ENCODE measurements at regions not wholly inside any gene's neighbourhood (a gene's known extent, or its start where the extent isn't known, plus 50 kb on each side); places are given as distances from the start of the nearest gene placed in this dataset.

- Histone ChIP-seq H3K27ac (ENCODE audit: low read depth, low read length) (no peak overlapping the region), H3K4me1 (ENCODE audit: control insufficient read depth in 1 of 2, insufficient read depth in 2 of 2, low read length in 2 of 2) (no peaks in the 10 kb centered on the region), H2AFZ (ENCODE audit: low read depth, low read length, poor library complexity, severe bottlenecking) (no peak overlapping the region), H3K4me2 (ENCODE audit: low read length) (no peak overlapping the region), H3K4me3 (replicated peaks in 1 of 2; ENCODE audit: low read depth in 1 of 2, low read length in 2 of 2) (no peak overlapping the region), H3K9ac (ENCODE audit: low read length) (no peak overlapping the region), H3K36me3 (ENCODE audit: control insufficient read depth in 1 of 2, insufficient read depth in 2 of 2, low read length in 2 of 2) (no peaks in the 10 kb centered on the region), H4K20me1 (ENCODE audit: insufficient read depth) (no peaks in the 10 kb centered on the region), H3K27me3 (ENCODE audit: insufficient read depth, low read length) (no peaks in the 10 kb centered on the region), H3K9me3 (ENCODE audit: control insufficient read depth in 1 of 2, insufficient read depth in 1 of 2, low read depth in 1 of 2, low read length in 2 of 2) (no peaks in the 10 kb centered on the region), H3K9me2 (ENCODE audit: insufficient read depth) (no peaks in the 10 kb centered on the region), H3K79me2 (ENCODE audit: insufficient read depth, low read length) (no peaks in the 10 kb centered on the region)
- RAD21 ChIA-PET (ENCODE audit: low non-redundant PET in 1 of 2, low total read pairs in 2 of 2, uncharacterized antibody in 2 of 2, unreplicated experiment in 2 of 2), result no interaction called here
- TF ChIP-seq MAX (IDR thresholded peaks at IDR 0.05) (no peak), SIN3A (IDR thresholded peaks at IDR 0.05; ENCODE audit: low read depth) (no peak), JUND (IDR thresholded peaks at IDR 0.05) (no peak), CBX3 (IDR thresholded peaks at IDR 0.05; ENCODE audit: low read depth) (no peak), TCF7L2 (IDR thresholded peaks at IDR 0.05; ENCODE audit: borderline replicate concordance, extremely low read depth, insufficient read depth, insufficient read length) (no peak), CTCF (IDR thresholded peaks at IDR 0.05 in 2 of 3, conservative IDR thresholded peaks at IDR 0.05 in 1 of 3; ENCODE audit: borderline replicate concordance in 1 of 3, insufficient read depth in 1 of 3, low read depth in 2 of 3, low read length in 2 of 3) (no peak), ELF1 (IDR thresholded peaks at IDR 0.05; ENCODE audit: borderline replicate concordance, low read depth) (no peak)
- no TSS peak for BruUV-seq (replicated peaks)
- intact Hi-C loops (cut with micrococcal nuclease), result no loop called here
- ATAC-seq (no peak), DNase-seq (ENCODE audit: low read depth, low spot score) (no peak)
- POLR2A ChIA-PET, result no interaction called here
- CTCF ChIA-PET, result no interaction called here
Measured at GRCh38 chr2:194105358-194105757, 1551.7 kb upstream of the SLC39A10 start.

- H3K27me3 ChIP-seq (ENCODE audit: insufficient read depth, low read length), result no peaks in the 10 kb centered on the region
- no peaks in the 10 kb centered on the region for H4K20me1 ChIP-seq (ENCODE audit: insufficient read depth)
- no peak overlapping the region for H3K4me3 ChIP-seq (replicated peaks in 1 of 2; ENCODE audit: low read depth in 1 of 2, low read length in 2 of 2)
- no peak overlapping the region for H3K9ac ChIP-seq (ENCODE audit: low read length)
- DNase-seq (ENCODE audit: low read depth, low spot score) (no peak), ATAC-seq (no peak)
- no peaks in the 10 kb centered on the region for H3K9me2 ChIP-seq (ENCODE audit: insufficient read depth)
- RAD21 ChIA-PET (ENCODE audit: low non-redundant PET in 1 of 2, low total read pairs in 2 of 2, uncharacterized antibody in 2 of 2, unreplicated experiment in 2 of 2), result no interaction called here
- intact Hi-C loops (cut with micrococcal nuclease), result no loop called here
- no peak overlapping the region for H3K4me2 ChIP-seq (ENCODE audit: low read length)
- no peaks in the 10 kb centered on the region for H3K36me3 ChIP-seq (ENCODE audit: control insufficient read depth in 1 of 2, insufficient read depth in 2 of 2, low read length in 2 of 2)
- H3K4me1 ChIP-seq (ENCODE audit: control insufficient read depth in 1 of 2, insufficient read depth in 2 of 2, low read length in 2 of 2), result no peaks in the 10 kb centered on the region
- POLR2A ChIA-PET, result no interaction called here
- H3K27ac ChIP-seq (ENCODE audit: low read depth, low read length), result no peak overlapping the region
- no peak overlapping the region for H2AFZ ChIP-seq (ENCODE audit: low read depth, low read length, poor library complexity, severe bottlenecking)
- CTCF ChIA-PET, result no interaction called here
- H3K79me2 ChIP-seq (ENCODE audit: insufficient read depth, low read length), result no peaks in the 10 kb centered on the region
- no TSS peak for BruUV-seq (replicated peaks)
- TF ChIP-seq JUND (IDR thresholded peaks at IDR 0.05), result no peak
- TF ChIP-seq YY1 (IDR thresholded peaks at IDR 0.05; ENCODE audit: extremely low read depth, insufficient replicate concordance, low read depth, low read length), result no peak
- TF ChIP-seq SRF (IDR thresholded peaks at IDR 0.05; ENCODE audit: low read depth), result no peak
- TF ChIP-seq POLR2A (IDR thresholded peaks at IDR 0.05; ENCODE audit: borderline replicate concordance, extremely low read depth, insufficient read depth, insufficient read length), result no peak
- no peak for TF ChIP-seq POLR2AphosphoS5 (IDR thresholded peaks at IDR 0.05; ENCODE audit: low read depth, low read length)
- TF ChIP-seq CTCF (IDR thresholded peaks at IDR 0.05 in 2 of 3, conservative IDR thresholded peaks at IDR 0.05 in 1 of 3; ENCODE audit: borderline replicate concordance in 1 of 3, insufficient read depth in 1 of 3, low read depth in 2 of 3, low read length in 2 of 3), result no peak
- TF ChIP-seq ZFX (IDR thresholded peaks at IDR 0.05), result no peak
- no peak for TF ChIP-seq SIN3A (IDR thresholded peaks at IDR 0.05; ENCODE audit: low read depth)
- TF ChIP-seq SP1 (IDR thresholded peaks at IDR 0.05; ENCODE audit: low read depth), result no peak
- no peaks in the 10 kb centered on the region for H3K9me3 ChIP-seq (ENCODE audit: control insufficient read depth in 1 of 2, insufficient read depth in 1 of 2, low read depth in 1 of 2, low read length in 2 of 2)
Measured at GRCh38 chr2:194104687-194105086, 1552.3 kb upstream of the SLC39A10 start.

All from HCT116 (cell line).